Gastrocnemius medialis (tissue), 4 donors: ENCODE measurements at regions not wholly inside any gene's neighbourhood (a gene's known extent, or its start where the extent isn't known, plus 50 kb on each side); places are given as distances from the start of the nearest gene placed in this dataset.

Source experiments
- POLR2A ChIP-seq, 2 donors: fragments of 450-650 bp; IDR thresholded peaks; one replicate each; pipeline ENCODE4 v1.6.1; 2017; ENCODE audit warnings: antibody characterized with exemption in 2 of 2, mild to moderate bottlenecking in 2 of 2, moderate library complexity in 2 of 2
- TF ChIP-seq, protein P1 (sequence below), 5 experiments: fragments of 450-650 bp in 3 of 5; fragments of 200-600 bp in 2 of 5; sonication (generic) in 2 of 5; IDR thresholded peaks in 4 of 5; conservative IDR thresholded peaks in 1 of 5; 1 replicate in 4 of 5; 2 replicates in 1 of 5; pipeline ENCODE4 v1.5.1; 2016 to 2019; ENCODE audit warnings: antibody characterized with exemption in 5 of 5, mild to moderate bottlenecking in 3 of 5, moderate library complexity in 3 of 5

DNA sequence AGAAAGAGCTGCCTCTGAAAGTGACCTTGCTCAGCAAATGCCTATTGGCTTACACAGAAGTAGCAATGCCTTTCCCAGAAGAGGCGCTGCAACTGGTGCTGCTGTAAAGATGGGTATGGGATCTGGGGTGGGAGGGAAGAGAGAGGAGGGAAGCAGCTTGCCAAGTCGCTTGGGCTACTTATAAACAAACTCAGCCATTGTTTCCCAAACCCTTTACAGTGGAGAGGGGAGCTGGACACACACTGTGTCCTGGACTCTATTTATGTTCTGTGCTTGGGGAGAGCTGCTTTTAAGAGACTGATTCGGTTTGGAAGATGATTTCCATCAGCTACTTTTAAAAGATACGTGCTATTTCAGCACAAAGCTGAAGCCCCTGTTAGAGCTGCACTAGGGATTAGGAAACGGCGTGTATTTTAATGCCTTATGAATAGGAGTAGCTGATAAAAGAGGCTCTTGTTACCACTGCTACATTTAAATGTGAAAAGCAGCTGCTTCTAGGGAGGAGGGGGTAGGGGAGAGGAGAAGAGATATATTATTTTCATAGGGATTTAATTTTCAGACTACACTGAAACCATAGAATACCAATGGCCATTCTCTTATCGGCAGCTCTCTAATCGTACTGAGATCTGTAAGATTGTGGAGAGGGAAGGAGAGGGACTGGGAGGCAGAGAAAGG lies 440.6 kb downstream of the MCTP2 start:
- TF ChIP-seq, protein P1, sequence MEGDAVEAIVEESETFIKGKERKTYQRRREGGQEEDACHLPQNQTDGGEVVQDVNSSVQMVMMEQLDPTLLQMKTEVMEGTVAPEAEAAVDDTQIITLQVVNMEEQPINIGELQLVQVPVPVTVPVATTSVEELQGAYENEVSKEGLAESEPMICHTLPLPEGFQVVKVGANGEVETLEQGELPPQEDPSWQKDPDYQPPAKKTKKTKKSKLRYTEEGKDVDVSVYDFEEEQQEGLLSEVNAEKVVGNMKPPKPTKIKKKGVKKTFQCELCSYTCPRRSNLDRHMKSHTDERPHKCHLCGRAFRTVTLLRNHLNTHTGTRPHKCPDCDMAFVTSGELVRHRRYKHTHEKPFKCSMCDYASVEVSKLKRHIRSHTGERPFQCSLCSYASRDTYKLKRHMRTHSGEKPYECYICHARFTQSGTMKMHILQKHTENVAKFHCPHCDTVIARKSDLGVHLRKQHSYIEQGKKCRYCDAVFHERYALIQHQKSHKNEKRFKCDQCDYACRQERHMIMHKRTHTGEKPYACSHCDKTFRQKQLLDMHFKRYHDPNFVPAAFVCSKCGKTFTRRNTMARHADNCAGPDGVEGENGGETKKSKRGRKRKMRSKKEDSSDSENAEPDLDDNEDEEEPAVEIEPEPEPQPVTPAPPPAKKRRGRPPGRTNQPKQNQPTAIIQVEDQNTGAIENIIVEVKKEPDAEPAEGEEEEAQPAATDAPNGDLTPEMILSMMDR (IDR thresholded peaks at IDR 0.05 in 4 of 5, conservative IDR thresholded peaks at IDR 0.05 in 1 of 5), result no peak
- TF ChIP-seq POLR2A (IDR thresholded peaks at IDR 0.05), result no peak
